Mesenchymal stem cell (in vitro differentiated cells and primary cell): ENCODE measurements at regions not wholly inside any gene's neighbourhood (a gene's known extent, or its start where the extent isn't known, plus 50 kb on each side); places are given as distances from the start of the nearest gene placed in this dataset.
A peak's percentile ranks its signal among the peaks of the same experiment; 100 is the strongest.

Experiments used
- DNase-seq: peaks from one replicate; pipeline ENCODE4 v3.0.0-alpha.2; 2013
- H2AFZ ChIP-seq: one replicate; pipeline ENCODE4 v1.6.1; 2013; ENCODE audit warnings: low read depth, mild to moderate bottlenecking, control low read depth, inconsistent platforms, low read length, moderate library complexity
- H2AK5ac ChIP-seq: 2 replicates; pipeline ENCODE4 v1.6.1; 2013; ENCODE audit warnings: low read length, moderate library complexity, mild to moderate bottlenecking, inconsistent platforms; ENCODE audit not compliant: severe bottlenecking
- H2BK120ac ChIP-seq: one replicate; pipeline ENCODE4 v1.6.1; 2013; ENCODE audit warnings: low read depth, mild to moderate bottlenecking, inconsistent platforms, low read length, moderate library complexity
- H2BK12ac ChIP-seq, 2 experiments: one replicate each; pipeline ENCODE4 v1.6.1; 2013; ENCODE audit warnings: inconsistent platforms in 2 of 2, low read length in 2 of 2, mild to moderate bottlenecking in 2 of 2, moderate library complexity in 2 of 2, control low read depth in 1 of 2
- H2BK15ac ChIP-seq: one replicate; pipeline ENCODE4 v1.6.1; 2013; ENCODE audit warnings: mild to moderate bottlenecking, low read depth, inconsistent platforms; ENCODE audit not compliant: poor library complexity, severe bottlenecking
- H2BK5ac ChIP-seq: 2 replicates; pipeline ENCODE4 v1.6.1; 2013; ENCODE audit warnings: low read depth, mild to moderate bottlenecking, low read length, control low read depth, inconsistent platforms; ENCODE audit not compliant: poor library complexity, severe bottlenecking
- H3K14ac ChIP-seq, 2 experiments: one replicate each; pipeline ENCODE4 v1.6.1; 2013; ENCODE audit warnings: inconsistent platforms in 2 of 2, low read length in 2 of 2, control low read depth in 1 of 2, mild to moderate bottlenecking in 1 of 2, moderate library complexity in 1 of 2
- H3K18ac ChIP-seq, 2 experiments: one replicate each; pipeline ENCODE4 v1.6.1; 2013; ENCODE audit warnings: inconsistent platforms in 2 of 2, low read length in 2 of 2, control low read depth in 1 of 2, low read depth in 1 of 2, mild to moderate bottlenecking in 1 of 2
- H3K23ac ChIP-seq, 2 experiments: one replicate each; pipeline ENCODE4 v1.6.1; 2013; ENCODE audit warnings: inconsistent platforms in 2 of 2, low read length in 2 of 2, mild to moderate bottlenecking in 2 of 2, moderate library complexity in 2 of 2, control low read depth in 1 of 2
- H3K27ac ChIP-seq: 2 replicates; pipeline ENCODE4 v1.5.1; 2013; ENCODE audit warnings: mild to moderate bottlenecking, moderate library complexity, low read length, control low read depth, inconsistent platforms; ENCODE audit not compliant: poor library complexity, severe bottlenecking
- H3K27me3 ChIP-seq, 2 experiments: 2 replicates each; pipeline versions ENCODE4 v1.6.1 to v1.7.0; 2013; ENCODE audit warnings: low read length in 2 of 2, mild to moderate bottlenecking in 2 of 2, moderate library complexity in 2 of 2, control low read depth in 1 of 2, inconsistent platforms in 1 of 2; ENCODE audit not compliant: control insufficient read depth in 1 of 2, insufficient read depth in 1 of 2
- H3K36me3 ChIP-seq, 2 experiments: 2 replicates each; pipeline versions ENCODE4 v1.6.1 to v1.7.0; 2013; ENCODE audit warnings: low read length in 2 of 2, control low read depth in 1 of 2, inconsistent platforms in 1 of 2, low read depth in 1 of 2, mild to moderate bottlenecking in 1 of 2; ENCODE audit not compliant: insufficient read depth in 2 of 2, control insufficient read depth in 1 of 2
- H3K4ac ChIP-seq, 2 experiments: one replicate each; pipeline ENCODE4 v1.6.1; 2013; ENCODE audit warnings: inconsistent platforms in 2 of 2, low read length in 2 of 2, mild to moderate bottlenecking in 2 of 2, moderate library complexity in 2 of 2, control low read depth in 1 of 2, low read depth in 1 of 2
- H3K4me1 ChIP-seq: 2 replicates; pipeline ENCODE4 v1.6.1; 2013; ENCODE audit warnings: low read depth, low read length, control low read depth; ENCODE audit not compliant: control insufficient read depth, insufficient read depth
- H3K4me2 ChIP-seq: 2 replicates; pipeline ENCODE4 v1.6.1; 2013; ENCODE audit warnings: low read length, mild to moderate bottlenecking, inconsistent platforms; ENCODE audit not compliant: poor library complexity, severe bottlenecking
- H3K4me3 ChIP-seq, 2 experiments: 2 replicates each; pipeline versions ENCODE4 v1.5.1 to v1.7.0; 2013; ENCODE audit warnings: low read length in 2 of 2, mild to moderate bottlenecking in 2 of 2, control low read depth in 1 of 2, low read depth in 1 of 2; ENCODE audit not compliant: insufficient read depth in 1 of 2
- H3K79me1 ChIP-seq: replicated peaks from 2 replicates; pipeline ENCODE4 v1.6.1; 2013; ENCODE audit warnings: mild to moderate bottlenecking, control low read depth, low read length, inconsistent platforms; ENCODE audit not compliant: poor library complexity, severe bottlenecking
- H3K9ac ChIP-seq: 2 replicates; pipeline ENCODE4 v1.7.0; 2013; ENCODE audit warnings: mild to moderate bottlenecking, low read length, moderate library complexity
- H3K9me3 ChIP-seq: 2 replicates; pipeline ENCODE4 v1.7.0; 2013; ENCODE audit warnings: mild to moderate bottlenecking, low read length; ENCODE audit not compliant: control insufficient read depth
- H4K8ac ChIP-seq: one replicate; pipeline ENCODE4 v1.6.1; 2013; ENCODE audit warnings: inconsistent platforms, mild to moderate bottlenecking, low read length, moderate library complexity
- H4K91ac ChIP-seq: one replicate; pipeline ENCODE4 v1.6.1; 2013; ENCODE audit warnings: mild to moderate bottlenecking, low read length, inconsistent platforms
- WGBS: methylation state at CpG from one replicate; pipeline ENCODE4 v1.1.7; 2013; ENCODE audit warnings: mixed read lengths; 5-methylcytosine and 5-hydroxymethylcytosine counted together

GRCh38 chr6:77383026-77383425 is 80.3 kb downstream of the HTR1B start:
- Histone ChIP-seq H3K27me3 (no peaks in the 10 kb centered on the region), H3K9ac (no peak overlapping the region), H4K91ac (no peak overlapping the region), H3K14ac (no peak overlapping the region), H2BK15ac (no peak overlapping the region), H3K36me3 (no peaks in the 10 kb centered on the region), H2AK5ac (no peak overlapping the region), H3K4me1 (no peaks in the 10 kb centered on the region), H3K4ac (no peak overlapping the region), H3K23ac (no peak overlapping the region), H2BK120ac (no peak overlapping the region), H2BK5ac (no peak overlapping the region), H3K4me2 (no peak overlapping the region), H3K27ac (no peak overlapping the region), H2BK12ac (no peak overlapping the region), H3K9me3 (no peaks in the 10 kb centered on the region), H3K4me3 (no peak overlapping the region), H3K18ac (no peak overlapping the region), H3K79me1 (no peaks in the 10 kb centered on the region), H4K8ac (no peak overlapping the region), H2AFZ (no peak overlapping the region)
- WGBS: 26% methylated on average over 2 of the region's 2 CpGs
- DNase-seq: no peak

- Histone ChIP-seq H2BK15ac (no peak overlapping the region), H3K23ac (no peak overlapping the region), H3K9ac (no peak overlapping the region), H3K79me1 (no peaks in the 10 kb centered on the region), H4K91ac (no peak overlapping the region), H3K18ac (no peak overlapping the region), H3K14ac (no peak overlapping the region), H3K36me3 (no peaks in the 10 kb centered on the region), H3K4me1 (no peaks in the 10 kb centered on the region), H2BK120ac (no peak overlapping the region), H2AFZ (no peak overlapping the region), H2AK5ac (no peak overlapping the region), H3K27ac (no peak overlapping the region), H3K4me3 (no peak overlapping the region), H3K4me2 (no peak overlapping the region), H3K4ac (no peak overlapping the region), H4K8ac (no peak overlapping the region), H3K9me3 (no peaks in the 10 kb centered on the region), H3K27me3 (no peaks in the 10 kb centered on the region), H2BK5ac (no peak overlapping the region), H2BK12ac (no peak overlapping the region)
- 76% methylated on average over 3 of the region's 3 CpGs for WGBS
- DNase-seq: no peak
Measured at GRCh38 chr6:77373955-77374354, 89.3 kb downstream of the HTR1B start.

- H3K23ac ChIP-seq: no peak overlapping the region
- no peak overlapping the region for H3K4ac ChIP-seq
- H2AK5ac ChIP-seq: no peak overlapping the region
- H2BK12ac ChIP-seq: no peak overlapping the region
- no peak overlapping the region for H4K91ac ChIP-seq
- H2BK15ac ChIP-seq: no peak overlapping the region
- H3K9me3 ChIP-seq: no peaks in the 10 kb centered on the region
- no peak for DNase-seq
- no peak overlapping the region for H3K27ac ChIP-seq
- 78% methylated on average over 4 of the region's 5 CpGs for WGBS
- no peak overlapping the region for H4K8ac ChIP-seq
- no peak overlapping the region for H2BK5ac ChIP-seq
- H3K9ac ChIP-seq: no peak overlapping the region
- no peak overlapping the region for H3K4me2 ChIP-seq
- no peak overlapping the region for H2BK120ac ChIP-seq
- H3K14ac ChIP-seq: no peak overlapping the region
- no peak overlapping the region for H3K18ac ChIP-seq
- no peaks in the 10 kb centered on the region for H3K27me3 ChIP-seq
- no peak overlapping the region for H3K4me3 ChIP-seq
- H2AFZ ChIP-seq: no peak overlapping the region
- H3K79me1 ChIP-seq: peaks cover 1% of the 10 kb centered on the region
- no peaks in the 10 kb centered on the region for H3K4me1 ChIP-seq
- H3K36me3 ChIP-seq: no peaks in the 10 kb centered on the region
Measured at GRCh38 chr6:77371748-77372147, 91.5 kb downstream of the HTR1B start.

- no peaks in the 10 kb centered on the region for H3K36me3 ChIP-seq
- peak overlapping the region; percentile 70 for H3K27ac ChIP-seq
- H3K23ac ChIP-seq: peak overlapping the region in 1 of 2 experiments; percentile 9
- peak overlapping the region; percentile 33 for H2AFZ ChIP-seq
- H2AK5ac ChIP-seq: no peak overlapping the region
- H3K27me3 ChIP-seq: no peaks in the 10 kb centered on the region
- peak overlapping the region; percentile 63 for H4K8ac ChIP-seq
- H3K9ac ChIP-seq: peak overlapping the region; percentile 72
- no peak overlapping the region for H2BK5ac ChIP-seq
- H2BK120ac ChIP-seq: peak overlapping the region; percentile 21
- H3K4me1 ChIP-seq: no peaks in the 10 kb centered on the region
- peaks cover 8% of the 10 kb centered on the region for H3K79me1 ChIP-seq
- no peak overlapping the region for H2BK12ac ChIP-seq
- H3K14ac ChIP-seq: no peak overlapping the region
- peak overlapping the region; percentile 49 for H3K4me2 ChIP-seq
- 0% methylated on average over 13 of the region's 20 CpGs for WGBS
- H4K91ac ChIP-seq: no peak overlapping the region
- peak overlapping the region in 1 of 2 experiments; percentile 17 for H3K4ac ChIP-seq
- peak; percentile 68 for DNase-seq
- no peak overlapping the region for H2BK15ac ChIP-seq
- H3K9me3 ChIP-seq: no peaks in the 10 kb centered on the region
- peak overlapping the region; percentile 65 to 77 for H3K4me3 ChIP-seq
- peak overlapping the region; percentile 15 to 23 for H3K18ac ChIP-seq
Measured at GRCh38 chr6:77368660-77369313, 94.5 kb downstream of the HTR1B start.
